Hematopoietic multipotent progenitor cell treated with erythropoietin and hydrocortisone succinate and interleukin-3 and kit ligand, for 4 days (in vitro differentiated cells): ENCODE measurements at regions not wholly inside any gene's neighbourhood (a gene's known extent, or its start where the extent isn't known, plus 50 kb on each side); places are given as distances from the start of the nearest gene placed in this dataset.
"Not testable (repeated sequence)": the region's sequence is repeated elsewhere in the genome, so short reads cannot be mapped to it uniquely, and the experiment has no call there.

Source experiments
- DNase-seq: peaks from one replicate; pipeline ENCODE4 v3.0.0-alpha.2; 2015

GRCh38 chr9:81741103-81741502 lies 51.8 kb upstream of the TLE1 start:
- DNase-seq, result no peak

DNA sequence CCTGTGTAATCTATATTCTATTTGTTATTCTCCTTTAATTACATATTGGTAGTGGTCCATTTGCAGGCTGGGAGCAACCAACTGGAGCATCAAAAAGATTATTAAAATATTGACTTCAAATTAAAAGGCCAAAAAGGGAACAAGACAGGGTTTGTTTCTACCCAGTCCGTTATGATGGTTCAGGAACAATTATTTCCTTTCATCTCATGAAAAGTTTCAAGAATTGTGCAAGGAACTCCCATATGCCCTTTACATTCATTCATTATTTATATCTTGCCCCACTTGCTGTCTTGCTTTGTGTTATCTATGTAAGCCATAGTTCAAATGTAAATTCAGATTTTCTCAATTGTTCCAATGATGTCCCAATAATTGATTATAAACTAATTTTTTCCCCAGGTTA lies 58.7 kb upstream of the TLE1 start:
- no peak for DNase-seq

DNA sequence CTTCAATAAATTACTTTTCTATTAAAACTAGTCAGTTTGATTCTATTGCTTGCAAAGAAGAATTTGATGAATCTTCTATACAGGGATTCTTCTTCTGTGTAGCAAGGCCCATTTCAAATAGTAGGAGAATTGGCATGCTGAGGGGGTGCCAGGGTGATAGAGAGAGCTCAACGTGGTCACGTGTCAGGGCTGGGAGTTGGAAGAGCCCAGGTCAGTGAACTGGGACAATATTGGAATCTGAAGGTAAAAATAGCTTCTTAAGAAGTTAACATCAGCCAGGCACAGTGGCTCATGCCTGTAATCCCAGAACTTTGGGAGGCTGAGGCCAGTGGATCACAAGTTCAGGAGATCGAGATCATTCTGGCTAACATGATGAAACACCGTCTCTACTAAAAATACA lies 64.1 kb upstream of the TLE1 start:
- no peak for DNase-seq

GRCh38 chr9:81754245-81754644 lies 64.9 kb upstream of the TLE1 start:
- no peak for DNase-seq

DNA sequence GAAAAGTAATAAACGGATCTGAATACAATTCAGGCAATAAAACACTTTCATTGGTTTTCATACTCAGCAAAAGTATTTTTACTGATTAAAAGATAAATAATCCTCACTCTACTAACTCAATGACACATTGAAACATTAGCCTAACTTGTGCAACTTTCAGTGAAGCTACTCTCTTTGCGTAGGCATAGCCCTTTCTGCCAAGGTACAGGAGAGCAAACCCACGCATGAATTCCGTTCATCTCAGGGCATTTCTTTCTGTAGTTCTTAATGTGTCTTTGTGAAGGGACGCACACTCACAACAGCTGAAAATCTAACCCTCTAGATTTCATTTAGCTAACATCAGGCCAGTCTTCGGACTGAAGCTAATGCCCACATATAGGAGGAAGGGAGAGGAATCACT lies 66.4 kb upstream of the TLE1 start:
- no peak for DNase-seq

DNA sequence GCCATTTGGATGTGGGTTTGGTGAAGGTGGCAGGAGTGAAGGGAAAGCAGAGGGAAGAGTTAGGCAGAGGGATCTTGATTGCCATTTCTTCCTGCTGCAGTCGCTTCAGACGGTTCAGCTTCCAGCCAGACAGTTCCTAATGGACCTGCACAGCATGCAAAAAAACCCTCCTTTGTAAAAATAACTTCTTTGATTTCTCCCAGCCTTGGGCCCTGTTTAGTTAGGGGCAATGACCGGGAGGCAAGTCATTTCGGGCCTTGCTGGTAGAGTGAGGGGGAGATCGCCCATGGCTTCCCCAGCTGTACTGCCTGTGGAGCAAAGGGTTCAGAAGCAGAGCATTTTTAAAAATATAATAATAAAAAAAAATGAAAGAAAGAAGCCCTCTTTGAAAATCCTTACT lies 67.2 kb upstream of the TLE1 start:
- no peak for DNase-seq

DNA sequence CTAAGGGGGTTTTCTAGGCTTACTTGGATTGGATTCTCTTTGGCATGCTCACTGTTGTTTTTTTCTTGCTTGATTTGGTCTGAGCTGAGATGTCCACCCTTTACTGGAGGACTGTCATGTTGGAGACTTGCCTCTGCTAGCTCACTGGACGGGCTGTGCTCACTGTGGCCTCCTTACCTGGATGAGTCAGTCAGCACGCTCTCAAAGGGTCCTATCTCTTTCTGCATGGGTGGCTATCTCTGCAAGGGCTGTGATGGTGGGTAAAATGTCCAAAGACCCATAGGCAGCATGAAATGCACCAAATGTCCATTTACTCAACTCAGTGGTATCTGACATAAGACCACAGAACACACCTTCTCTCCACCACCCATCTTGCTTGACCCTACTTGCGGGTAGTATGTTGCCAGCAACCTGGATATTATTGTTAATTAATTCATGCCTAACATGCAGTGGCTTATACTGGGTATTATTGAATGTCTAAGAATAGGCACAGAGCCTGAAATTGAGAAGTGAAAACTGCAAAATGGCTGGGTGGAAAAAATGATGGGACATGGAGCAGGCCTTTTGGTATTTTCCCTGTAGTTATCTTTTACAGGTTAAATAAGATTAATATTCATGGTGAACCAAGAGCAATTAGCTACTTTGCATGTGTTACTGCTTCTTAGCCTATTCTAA lies 68.9 kb upstream of the TLE1 start:
- DNase-seq, result no peak

- DNase-seq, result no peak
Measured at GRCh38 chr9:81759680-81760215, 70.4 kb upstream of the TLE1 start.

DNA sequence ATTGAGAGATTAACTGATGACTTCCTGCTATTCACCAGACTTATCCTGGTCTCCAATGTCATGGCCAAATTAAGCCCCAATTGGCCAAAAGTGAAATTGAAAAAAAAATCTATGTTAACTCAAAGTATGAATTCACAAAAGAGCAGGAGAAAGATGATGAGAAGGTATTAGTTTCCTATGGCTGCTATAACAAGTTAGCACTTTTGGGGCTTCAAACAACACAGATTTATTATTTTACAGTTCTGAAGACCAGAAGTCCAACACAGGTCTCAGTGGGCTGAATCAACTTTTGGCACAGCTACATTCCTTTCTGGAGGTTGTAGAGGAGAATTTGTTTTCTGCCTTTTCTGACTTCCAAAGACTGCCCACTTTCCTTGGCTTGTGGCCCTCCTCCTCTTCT lies 78.6 kb upstream of the TLE1 start:
- DNase-seq, result no peak

GRCh38 chr9:81771571-81771970 lies 82.2 kb upstream of the TLE1 start:
- DNase-seq, result no peak

- DNase-seq, result no peak
Measured at GRCh38 chr9:81772144-81772543, 82.8 kb upstream of the TLE1 start.

DNA sequence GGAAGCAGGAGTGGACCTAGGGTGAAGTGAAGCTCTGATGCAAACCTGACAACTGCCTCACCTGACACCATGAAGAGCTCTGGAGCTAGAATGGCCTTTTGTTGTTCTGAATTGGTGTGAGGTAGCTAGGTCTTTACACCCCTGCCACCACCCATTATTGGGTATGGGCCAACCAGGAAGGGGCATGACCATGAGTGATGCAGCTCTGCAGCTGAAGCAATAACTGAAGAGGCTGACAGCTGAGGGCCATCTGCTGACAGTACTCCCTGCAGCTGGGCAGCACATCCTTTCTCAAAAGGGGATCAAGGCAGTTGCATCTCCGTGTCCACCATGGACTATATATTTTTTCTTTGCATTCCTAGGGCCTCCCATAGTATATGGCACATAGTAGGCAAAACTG lies 87.0 kb upstream of the TLE1 start:
- peak; percentile 16 for DNase-seq

- no peak for DNase-seq
Measured at GRCh38 chr9:81776834-81777233, 87.5 kb upstream of the TLE1 start.

GRCh38 chr9:81777482-81777881 lies 88.1 kb upstream of the TLE1 start:
- no peak for DNase-seq

- DNase-seq, result peak; percentile 23
Measured at GRCh38 chr9:81782313-81782995, 93.1 kb upstream of the TLE1 start.

GRCh38 chr9:81787747-81788632 lies 98.6 kb upstream of the TLE1 start:
- DNase-seq, result peak; percentile 81

DNA sequence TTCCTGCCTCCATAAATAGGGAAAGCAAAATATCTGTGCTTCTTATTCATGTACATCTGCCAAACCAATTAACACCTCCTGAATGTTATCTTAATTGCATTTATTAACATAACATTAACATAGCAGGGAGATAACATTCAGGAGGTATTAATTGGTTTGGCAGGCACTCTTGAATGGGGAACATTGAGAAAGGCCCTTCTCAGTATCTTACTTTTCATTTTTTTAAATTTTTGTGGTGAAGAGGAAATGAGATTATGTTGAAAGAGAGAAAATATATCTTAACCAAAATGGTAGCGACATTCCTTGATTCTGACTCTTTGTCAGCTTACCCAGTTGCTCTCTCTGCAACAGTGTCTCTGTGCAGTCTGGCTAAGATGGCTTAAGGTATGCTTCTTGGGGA lies 100.4 kb upstream of the TLE1 start:
- DNase-seq, result peak; percentile 26

DNA sequence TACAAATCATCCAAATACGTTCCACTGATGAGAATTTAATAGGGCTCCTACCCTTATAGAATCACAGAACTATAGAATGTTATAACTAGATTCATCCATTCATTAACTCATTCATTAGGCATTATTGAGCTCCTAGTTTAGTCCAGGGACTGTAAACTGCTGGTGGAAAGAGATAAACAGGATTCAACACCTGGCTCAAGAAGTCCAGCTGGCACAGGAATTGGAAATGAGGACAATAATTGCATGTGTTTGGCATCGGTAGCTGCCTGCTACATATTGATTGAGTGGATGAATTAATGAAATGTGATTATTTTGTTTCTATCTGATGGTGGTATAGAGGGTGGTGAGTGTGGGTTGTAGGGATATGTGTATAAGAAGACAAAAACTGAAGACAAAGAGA lies 100.8 kb upstream of the TLE1 start:
- no peak for DNase-seq

GRCh38 chr9:81791076-81791475 lies 101.7 kb upstream of the TLE1 start:
- DNase-seq, result no peak

DNA sequence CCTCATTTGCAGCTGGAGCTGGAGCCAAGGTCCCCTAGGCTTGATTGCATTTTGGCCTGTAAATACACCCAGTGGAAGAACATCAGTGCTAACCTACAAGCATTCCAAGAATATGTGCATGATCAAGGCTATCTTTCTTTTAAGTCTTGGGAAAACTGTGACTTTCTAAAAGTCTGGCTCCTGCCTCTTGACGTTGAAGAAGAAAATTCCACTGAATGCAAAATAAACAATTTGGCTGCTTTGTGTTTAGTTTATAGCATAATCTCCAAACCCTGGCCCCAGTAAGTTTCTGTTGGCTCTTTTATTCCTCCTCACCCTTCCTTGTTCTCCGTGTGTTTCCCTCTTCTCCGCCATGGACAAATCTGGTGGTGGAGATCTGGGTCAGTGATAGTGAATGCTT lies 109.3 kb upstream of the TLE1 start:
- no peak for DNase-seq

DNA sequence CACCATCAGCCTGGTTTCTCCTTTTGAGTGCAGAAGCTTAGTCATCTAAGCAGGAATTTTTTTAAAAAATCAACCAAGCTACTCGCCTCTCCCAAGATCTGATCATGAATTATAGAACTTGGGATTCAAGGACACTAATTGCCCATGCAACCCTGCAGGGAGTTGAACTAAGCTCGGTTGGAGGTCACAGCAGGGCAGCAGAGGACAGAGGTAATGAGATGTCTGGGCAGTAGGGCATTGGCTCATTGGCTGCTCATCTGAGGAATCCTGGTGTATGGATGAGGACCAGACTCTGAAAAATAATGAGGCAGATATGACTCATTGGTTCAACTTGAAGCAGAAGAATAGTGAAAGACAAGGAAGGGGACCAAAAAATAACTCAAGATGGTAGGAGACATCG lies 111.8 kb upstream of the TLE1 start:
- DNase-seq, result no peak

DNA sequence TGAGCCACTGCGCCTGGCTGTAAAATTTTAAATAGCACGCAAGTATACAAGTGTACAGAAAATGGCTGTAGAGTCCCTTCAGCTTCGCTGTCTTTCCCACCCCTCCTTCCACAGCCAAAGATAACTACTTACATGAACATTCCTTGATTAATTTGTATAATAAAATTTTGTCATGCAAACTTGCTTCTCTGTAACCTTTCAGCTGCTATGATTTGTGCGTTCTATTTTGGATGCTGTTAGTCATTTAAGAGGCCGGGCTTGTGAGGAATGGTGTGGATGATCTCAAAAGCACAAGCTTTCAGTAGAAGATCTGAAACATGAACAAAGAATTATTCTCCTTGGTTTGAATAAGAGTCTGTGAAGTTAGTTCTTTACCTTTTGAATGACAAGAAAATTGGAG lies 115.0 kb upstream of the TLE1 start:
- DNase-seq, result no peak

DNA sequence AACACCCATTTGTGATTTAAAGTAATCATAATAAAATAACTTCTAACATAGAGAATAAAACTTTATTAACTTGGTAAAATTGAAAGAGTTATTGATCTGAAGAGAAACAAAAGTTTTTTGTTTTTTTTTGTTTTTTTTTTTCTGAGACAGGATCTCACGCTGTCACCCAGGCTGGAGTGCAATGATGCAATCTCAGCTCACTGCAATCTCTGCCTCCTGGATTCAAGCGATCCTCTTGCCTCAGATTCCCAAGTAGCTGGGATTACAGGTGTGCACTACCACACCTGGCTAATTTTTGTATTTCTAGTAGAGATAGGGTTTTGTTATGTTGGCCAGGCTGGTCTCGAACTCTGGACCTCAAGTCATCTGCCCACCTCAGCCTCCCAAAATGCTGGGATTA lies 116.5 kb upstream of the SPATA31D4 start:
- DNase-seq, result not testable (repeated sequence)

GRCh38 chr9:81814401-81814793 lies 113.8 kb upstream of the SPATA31D4 start:
- DNase-seq, result no peak
